ENCODE measurements at regions not wholly inside any gene's neighbourhood (a gene's known extent, or its start where the extent isn't known, plus 50 kb on each side); places are given as distances from the start of the nearest gene placed in this dataset.

DNA sequence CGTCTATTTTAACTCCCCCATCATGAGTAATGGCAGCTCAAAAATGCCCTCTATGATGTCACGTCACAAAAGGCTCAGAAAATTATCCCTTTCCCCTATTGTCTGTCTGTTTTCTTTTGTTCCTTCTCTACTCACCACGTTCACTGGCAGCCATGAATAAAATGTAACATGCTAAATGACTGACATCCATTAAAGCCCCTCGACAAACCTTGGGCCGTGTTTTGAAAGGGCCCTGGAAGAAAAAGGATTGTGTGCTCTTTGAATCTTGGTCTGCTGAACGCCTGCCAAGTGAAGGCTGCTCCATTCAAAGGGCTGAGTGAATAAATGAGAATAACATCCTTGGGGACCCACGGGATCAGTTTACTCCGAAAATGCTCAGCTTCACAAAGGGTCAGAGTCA lies 118.7 kb downstream of the RPS12 start:
- no peak overlapping the region for H3K9ac ChIP-seq
- TF ChIP-seq Cebpa-rat (IDR thresholded peaks at IDR 0.05), result no peak
- no peaks in the 10 kb centered on the region for H3K27me3 ChIP-seq
- peaks cover 28% of the 10 kb centered on the region for H3K4me1 ChIP-seq
- no peaks in the 10 kb centered on the region for H3K36me3 ChIP-seq
- H4K20me1 ChIP-seq, result no peaks in the 10 kb centered on the region
- H3K9me3 ChIP-seq, result no peaks in the 10 kb centered on the region
- no peak overlapping the region for H3K4me3 ChIP-seq
- H3K4me2 ChIP-seq, result peak overlapping the region; percentile 64
- no peak overlapping the region for H3K27ac ChIP-seq

DNA sequence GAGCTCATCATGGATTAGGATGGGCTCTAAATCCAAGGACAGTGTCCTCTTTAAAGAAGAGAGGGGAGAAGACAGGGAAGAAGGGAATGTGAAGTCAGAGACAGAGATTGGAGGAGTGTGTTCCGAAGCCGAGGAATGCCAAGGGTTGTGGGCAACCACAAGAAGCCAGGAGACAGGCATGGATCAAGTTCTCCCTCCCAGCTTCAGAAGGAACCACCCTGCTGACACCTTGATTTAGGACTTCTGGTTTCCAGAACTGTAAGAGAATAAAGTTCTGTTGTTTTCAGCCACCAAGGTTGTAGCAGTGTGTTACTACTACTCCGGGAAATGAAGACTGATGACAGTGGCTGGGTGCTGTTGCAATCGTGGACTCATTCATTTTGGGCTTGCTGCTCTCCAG lies 120.1 kb downstream of the RPS12 start:
- H3K4me1 ChIP-seq, result peaks cover 28% of the 10 kb centered on the region
- H3K27ac ChIP-seq, result no peak overlapping the region
- TF ChIP-seq Cebpa-rat (IDR thresholded peaks at IDR 0.05), result no peak
- no peaks in the 10 kb centered on the region for H4K20me1 ChIP-seq
- H3K4me3 ChIP-seq, result no peak overlapping the region
- no peak overlapping the region for H3K9ac ChIP-seq
- H3K4me2 ChIP-seq, result no peak overlapping the region
- no peaks in the 10 kb centered on the region for H3K9me3 ChIP-seq
- no peaks in the 10 kb centered on the region for H3K36me3 ChIP-seq
- H3K27me3 ChIP-seq, result no peaks in the 10 kb centered on the region

- H3K27ac ChIP-seq, result no peak overlapping the region
- H3K9me3 ChIP-seq, result no peaks in the 10 kb centered on the region
- peaks cover 25% of the 10 kb centered on the region for H3K4me1 ChIP-seq
- no peak overlapping the region for H3K4me2 ChIP-seq
- no peak overlapping the region for H3K9ac ChIP-seq
- TF ChIP-seq Cebpa-rat (IDR thresholded peaks at IDR 0.05), result no peak
- H3K4me3 ChIP-seq, result no peak overlapping the region
- no peaks in the 10 kb centered on the region for H3K27me3 ChIP-seq
- H3K36me3 ChIP-seq, result no peaks in the 10 kb centered on the region
- no peaks in the 10 kb centered on the region for H4K20me1 ChIP-seq
These were observed 122.3 kb downstream of the RPS12 start for GRCh38 chr6:132936646-132937045.

- Histone ChIP-seq H3K36me3 (no peaks in the 10 kb centered on the region), H4K20me1 (no peaks in the 10 kb centered on the region), H3K4me2 (no peak overlapping the region), H3K27me3 (no peaks in the 10 kb centered on the region), H3K27ac (no peak overlapping the region), H3K9ac (no peak overlapping the region), H3K4me3 (no peak overlapping the region), H3K4me1 (peaks cover 16% of the 10 kb centered on the region), H3K9me3 (no peaks in the 10 kb centered on the region)
- no peak for TF ChIP-seq Cebpa-rat (IDR thresholded peaks at IDR 0.05)
These were observed 123.1 kb downstream of the RPS12 start for GRCh38 chr6:132937466-132937906.

- H3K4me2 ChIP-seq, result no peak overlapping the region
- peaks cover 22% of the 10 kb centered on the region for H3K4me1 ChIP-seq
- TF ChIP-seq Cebpa-rat (IDR thresholded peaks at IDR 0.05), result no peak
- no peaks in the 10 kb centered on the region for H3K27me3 ChIP-seq
- H3K27ac ChIP-seq, result no peak overlapping the region
- H3K9ac ChIP-seq, result no peak overlapping the region
- H3K9me3 ChIP-seq, result no peaks in the 10 kb centered on the region
- no peak overlapping the region for H3K4me3 ChIP-seq
- no peaks in the 10 kb centered on the region for H4K20me1 ChIP-seq
- H3K36me3 ChIP-seq, result no peaks in the 10 kb centered on the region
These were observed 134.5 kb downstream of the RPS12 start for GRCh38 chr6:132948889-132949288.

- H3K9ac ChIP-seq, result no peak overlapping the region
- no peaks in the 10 kb centered on the region for H3K36me3 ChIP-seq
- no peak overlapping the region for H3K4me2 ChIP-seq
- H3K27ac ChIP-seq, result no peak overlapping the region
- TF ChIP-seq Cebpa-rat (IDR thresholded peaks at IDR 0.05), result no peak
- H4K20me1 ChIP-seq, result no peaks in the 10 kb centered on the region
- peaks cover 22% of the 10 kb centered on the region for H3K4me1 ChIP-seq
- no peaks in the 10 kb centered on the region for H3K9me3 ChIP-seq
- no peaks in the 10 kb centered on the region for H3K27me3 ChIP-seq
- no peak overlapping the region for H3K4me3 ChIP-seq
These were observed 136.2 kb downstream of the RPS12 start for GRCh38 chr6:132950566-132950965.

DNA sequence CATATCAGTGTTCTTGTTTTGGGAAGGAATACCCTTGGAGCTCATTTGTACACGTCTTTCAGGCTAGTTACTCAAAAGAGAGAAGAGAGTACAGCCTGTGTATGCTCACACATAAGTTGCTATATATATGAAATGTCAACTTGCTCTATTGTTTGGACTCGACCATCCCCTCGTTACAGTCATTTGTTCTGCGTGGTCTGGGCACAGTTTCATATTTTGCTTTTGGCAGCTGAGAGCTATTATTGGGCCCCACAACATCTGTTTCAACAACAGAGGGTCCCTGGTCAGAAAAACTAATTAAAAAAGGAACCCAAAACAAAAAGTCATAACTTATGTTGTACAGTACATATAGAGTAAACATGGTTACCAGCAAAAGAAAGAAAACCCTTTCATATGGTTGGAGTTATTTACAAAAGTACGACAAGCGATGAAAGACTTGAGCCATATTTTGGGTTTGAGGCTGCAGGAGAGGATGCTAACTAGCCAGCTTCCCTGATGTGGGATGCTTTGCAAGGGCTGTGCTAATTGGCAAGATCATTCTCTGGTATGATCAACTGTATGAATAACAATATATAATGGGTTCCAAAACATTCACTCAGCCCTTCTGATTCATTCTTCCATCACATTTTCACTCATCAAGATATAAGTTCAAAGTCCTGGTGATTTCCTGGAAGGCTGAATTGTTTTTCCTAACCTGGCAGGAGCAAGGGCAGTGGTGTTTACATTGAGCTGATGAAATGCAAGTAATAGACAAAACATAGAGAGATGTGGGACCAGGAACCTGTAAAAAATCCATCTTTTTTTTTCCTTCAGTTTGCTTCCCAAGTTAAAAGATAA lies 137.9 kb downstream of the RPS12 start:
- Histone ChIP-seq H4K20me1 (no peaks in the 10 kb centered on the region), H3K27ac (no peak overlapping the region), H3K9me3 (no peaks in the 10 kb centered on the region), H3K27me3 (no peaks in the 10 kb centered on the region), H3K36me3 (no peaks in the 10 kb centered on the region), H3K9ac (no peak overlapping the region), H3K4me2 (peak overlapping the region; percentile 51), H3K4me1 (peaks cover 22% of the 10 kb centered on the region), H3K4me3 (no peak overlapping the region)
- TF ChIP-seq Cebpa-rat (IDR thresholded peaks at IDR 0.05), result no peak

GRCh38 chr6:132952986-132953385 lies 138.6 kb downstream of the RPS12 start:
- H3K4me1 ChIP-seq, result peaks cover 22% of the 10 kb centered on the region
- no peaks in the 10 kb centered on the region for H3K36me3 ChIP-seq
- H3K9me3 ChIP-seq, result no peaks in the 10 kb centered on the region
- no peak overlapping the region for H3K9ac ChIP-seq
- no peak overlapping the region for H3K4me3 ChIP-seq
- no peaks in the 10 kb centered on the region for H4K20me1 ChIP-seq
- no peak for TF ChIP-seq Cebpa-rat (IDR thresholded peaks at IDR 0.05)
- no peaks in the 10 kb centered on the region for H3K27me3 ChIP-seq
- peak overlapping the region; percentile 51 for H3K4me2 ChIP-seq
- no peak overlapping the region for H3K27ac ChIP-seq

DNA sequence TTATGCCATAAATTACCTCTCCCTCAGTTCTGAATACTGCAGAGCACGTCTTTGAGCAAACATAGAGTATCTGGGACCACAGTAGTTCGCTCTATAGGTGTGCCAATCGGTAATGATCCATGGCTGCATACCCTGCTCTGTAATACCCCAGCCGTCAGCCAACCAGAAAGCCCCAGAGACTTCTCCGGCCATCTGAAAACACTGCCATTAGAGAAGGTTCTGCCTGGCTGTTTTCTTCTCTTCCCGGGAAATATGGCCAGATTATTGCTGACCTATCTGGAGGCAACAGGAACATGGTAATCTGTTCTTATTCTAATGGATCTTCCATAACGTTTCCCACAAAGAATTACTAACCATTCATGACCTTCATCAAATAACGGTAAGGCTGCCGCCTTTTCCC lies 139.9 kb downstream of the RPS12 start:
- H3K4me3 ChIP-seq, result no peak overlapping the region
- no peak overlapping the region for H3K4me2 ChIP-seq
- H3K9ac ChIP-seq, result no peak overlapping the region
- no peaks in the 10 kb centered on the region for H3K36me3 ChIP-seq
- no peak for TF ChIP-seq Cebpa-rat (IDR thresholded peaks at IDR 0.05)
- H4K20me1 ChIP-seq, result no peaks in the 10 kb centered on the region
- peaks cover 22% of the 10 kb centered on the region for H3K4me1 ChIP-seq
- no peaks in the 10 kb centered on the region for H3K9me3 ChIP-seq
- no peak overlapping the region for H3K27ac ChIP-seq
- no peaks in the 10 kb centered on the region for H3K27me3 ChIP-seq

DNA sequence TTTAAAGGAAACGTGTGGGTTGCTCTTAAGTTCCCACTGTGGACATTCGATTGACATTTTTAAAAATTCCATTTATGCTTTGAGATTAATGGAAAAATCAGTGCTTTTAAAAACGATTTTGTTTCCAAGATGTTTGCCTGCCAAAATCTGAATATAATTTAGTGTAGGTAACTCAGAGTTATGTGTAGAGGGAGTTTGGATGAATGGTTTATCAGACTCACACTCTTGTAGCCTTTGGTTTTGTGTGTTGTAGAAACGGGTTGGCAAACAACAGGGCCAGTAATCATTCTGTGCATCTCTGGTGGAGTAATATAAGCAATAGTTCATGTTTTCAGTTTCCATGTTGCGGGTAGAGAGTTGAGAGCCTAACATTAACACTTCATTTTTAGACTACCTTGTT lies 140.6 kb downstream of the RPS12 start:
- no peak overlapping the region for H3K9ac ChIP-seq
- H4K20me1 ChIP-seq, result no peaks in the 10 kb centered on the region
- H3K9me3 ChIP-seq, result no peaks in the 10 kb centered on the region
- TF ChIP-seq Cebpa-rat (IDR thresholded peaks at IDR 0.05), result no peak
- H3K4me2 ChIP-seq, result no peak overlapping the region
- H3K27ac ChIP-seq, result no peak overlapping the region
- H3K36me3 ChIP-seq, result no peaks in the 10 kb centered on the region
- H3K4me1 ChIP-seq, result peaks cover 23% of the 10 kb centered on the region
- no peak overlapping the region for H3K4me3 ChIP-seq
- H3K27me3 ChIP-seq, result no peaks in the 10 kb centered on the region
